Vagina (tissue), 2 donors: ENCODE measurements at regions not wholly inside any gene's neighbourhood (a gene's known extent, or its start where the extent isn't known, plus 50 kb on each side); places are given as distances from the start of the nearest gene placed in this dataset.
"Not testable (repeated sequence)": the region's sequence is repeated elsewhere in the genome, so short reads cannot be mapped to it uniquely, and the experiment has no call there.

Experiments used
- DNase-seq, 2 donors: peaks; one replicate each; pipeline ENCODE4 v3.0.0-alpha.2; 2017; ENCODE audit errors: extremely low spot score in 2 of 2
- H3K27ac ChIP-seq: fragments of 200-600 bp; sonication (generic); one replicate; pipeline ENCODE4 v1.5.1; 2019
- H3K27me3 ChIP-seq: fragments of 200-600 bp; sonication (generic); one replicate; pipeline ENCODE4 v1.5.1; 2019
- H3K36me3 ChIP-seq, 2 donors: fragments of 200-600 bp; sonication (generic); one replicate each; pipeline ENCODE4 v1.5.1; 2017 to 2019
- H3K4me1 ChIP-seq: fragments of 200-600 bp; sonication (generic); one replicate; pipeline ENCODE4 v1.5.1; 2019
- H3K4me3 ChIP-seq, 2 donors: fragments of 200-600 bp; sonication (generic); 1 replicate in 1 of 2; 2 replicates in 1 of 2; pipeline ENCODE4 v1.5.1; 2016 to 2019
- H3K9me3 ChIP-seq: fragments of 200-600 bp; sonication (generic); one replicate; pipeline ENCODE4 v1.5.1; 2019
- POLR2A ChIP-seq, 2 donors: fragments of 450-650 bp; IDR thresholded peaks; one replicate each; pipeline ENCODE4 v1.6.1; 2017; ENCODE audit warnings: antibody characterized with exemption in 2 of 2, mild to moderate bottlenecking in 2 of 2, moderate library complexity in 2 of 2
- POLR2AphosphoS5 ChIP-seq, 2 donors: sonication (generic); formaldehyde crosslinking; IDR thresholded peaks; one replicate each; pipeline ENCODE4 v1.9.0; 2017; ENCODE audit warnings: antibody characterized with exemption in 2 of 2, mild to moderate bottlenecking in 2 of 2, low read depth in 1 of 2; ENCODE audit not compliant: insufficient read depth in 1 of 2
- intact Hi-C: fragments of 100-400 bp; cut with DNase I; formaldehyde crosslinking; loops from one replicate; pipeline ENCODE4 v1.15.1; 2023
- TF ChIP-seq, protein P1 (sequence below), 3 experiments: fragments of 450-650 bp in 2 of 3; fragments of 200-600 bp in 1 of 3; sonication (generic) in 1 of 3; IDR thresholded peaks; one replicate each; pipeline ENCODE4 v1.5.1; 2017 to 2019; ENCODE audit warnings: antibody characterized with exemption in 3 of 3, mild to moderate bottlenecking in 2 of 3, moderate library complexity in 2 of 3

DNA sequence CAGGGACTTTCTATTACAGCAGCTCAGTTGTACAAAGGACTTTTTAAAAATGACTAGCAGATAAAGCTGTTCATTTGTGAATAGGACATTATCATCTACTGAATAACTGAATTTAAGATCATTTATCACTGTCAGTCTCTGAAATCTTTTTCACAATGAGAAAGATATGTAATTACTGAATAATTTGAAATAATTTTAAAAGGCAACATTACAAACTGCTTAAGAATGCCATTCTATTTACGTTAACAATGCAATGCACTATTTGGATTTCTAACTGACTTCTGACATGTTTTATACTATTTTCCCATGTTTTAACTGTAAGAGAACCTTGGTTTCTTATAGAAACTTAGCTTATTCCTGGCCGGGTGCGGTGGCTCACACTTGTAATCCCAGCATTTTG is 2033.0 kb upstream of the PCDH20 start:
- Histone ChIP-seq H3K36me3 (no peaks in the 10 kb centered on the region), H3K9me3 (no peaks in the 10 kb centered on the region), H3K4me1 (no peaks in the 10 kb centered on the region), H3K27me3 (no peaks in the 10 kb centered on the region), H3K27ac (no peak overlapping the region), H3K4me3 (no peak overlapping the region)
- intact Hi-C loops, result no loop called here
- DNase-seq, result no peak
- TF ChIP-seq POLR2AphosphoS5 (IDR thresholded peaks at IDR 0.05; ENCODE audit: insufficient read depth in 1 of 2, low read depth in 1 of 2), result no peak
- TF ChIP-seq POLR2A (IDR thresholded peaks at IDR 0.05), result no peak
- TF ChIP-seq, protein P1, sequence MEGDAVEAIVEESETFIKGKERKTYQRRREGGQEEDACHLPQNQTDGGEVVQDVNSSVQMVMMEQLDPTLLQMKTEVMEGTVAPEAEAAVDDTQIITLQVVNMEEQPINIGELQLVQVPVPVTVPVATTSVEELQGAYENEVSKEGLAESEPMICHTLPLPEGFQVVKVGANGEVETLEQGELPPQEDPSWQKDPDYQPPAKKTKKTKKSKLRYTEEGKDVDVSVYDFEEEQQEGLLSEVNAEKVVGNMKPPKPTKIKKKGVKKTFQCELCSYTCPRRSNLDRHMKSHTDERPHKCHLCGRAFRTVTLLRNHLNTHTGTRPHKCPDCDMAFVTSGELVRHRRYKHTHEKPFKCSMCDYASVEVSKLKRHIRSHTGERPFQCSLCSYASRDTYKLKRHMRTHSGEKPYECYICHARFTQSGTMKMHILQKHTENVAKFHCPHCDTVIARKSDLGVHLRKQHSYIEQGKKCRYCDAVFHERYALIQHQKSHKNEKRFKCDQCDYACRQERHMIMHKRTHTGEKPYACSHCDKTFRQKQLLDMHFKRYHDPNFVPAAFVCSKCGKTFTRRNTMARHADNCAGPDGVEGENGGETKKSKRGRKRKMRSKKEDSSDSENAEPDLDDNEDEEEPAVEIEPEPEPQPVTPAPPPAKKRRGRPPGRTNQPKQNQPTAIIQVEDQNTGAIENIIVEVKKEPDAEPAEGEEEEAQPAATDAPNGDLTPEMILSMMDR (IDR thresholded peaks at IDR 0.05), result no peak

- H3K36me3 ChIP-seq, result no peaks in the 10 kb centered on the region
- no peak overlapping the region for H3K4me3 ChIP-seq
- no peaks in the 10 kb centered on the region for H3K27me3 ChIP-seq
- no peaks in the 10 kb centered on the region for H3K4me1 ChIP-seq
- H3K27ac ChIP-seq, result no peak overlapping the region
- intact Hi-C loops, result no loop called here
- no peak for DNase-seq
- no peak for TF ChIP-seq POLR2A (IDR thresholded peaks at IDR 0.05)
- no peaks in the 10 kb centered on the region for H3K9me3 ChIP-seq
Observed at GRCh38 chr13:63446329-63446728, 2030.7 kb upstream of the PCDH20 start.

- intact Hi-C loops, H3K9me3 ChIP-seq, DNase-seq: not testable (repeated sequence)
Observed at GRCh38 chr13:63444225-63444624, 2028.6 kb upstream of the PCDH20 start.

DNA sequence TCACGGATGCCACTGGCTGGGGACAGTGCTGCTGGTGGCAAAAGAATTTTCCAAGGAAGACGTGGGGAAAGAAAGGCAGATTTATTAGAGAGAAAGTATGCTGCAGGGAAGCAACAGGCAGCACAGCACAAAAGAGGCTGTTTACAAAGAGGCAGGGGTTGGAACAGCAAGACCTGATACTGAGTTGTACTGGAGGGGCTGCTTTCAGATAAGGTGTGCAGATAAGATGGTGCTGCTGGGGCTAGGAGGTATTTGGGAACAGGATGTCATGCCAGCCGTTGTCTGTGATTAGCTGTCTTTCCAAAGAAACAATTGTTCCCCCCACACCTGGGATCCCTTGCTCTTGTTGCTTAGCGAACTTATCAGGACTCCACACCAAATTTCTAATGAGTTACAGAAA is 2023.3 kb upstream of the PCDH20 start:
- intact Hi-C loops, result no loop called here
- no peaks in the 10 kb centered on the region for H3K27me3 ChIP-seq
- no peaks in the 10 kb centered on the region for H3K9me3 ChIP-seq
- no peak overlapping the region for H3K4me3 ChIP-seq
- no peaks in the 10 kb centered on the region for H3K4me1 ChIP-seq
- no peaks in the 10 kb centered on the region for H3K36me3 ChIP-seq
- no peak overlapping the region for H3K27ac ChIP-seq
- no peak for DNase-seq
- TF ChIP-seq POLR2AphosphoS5 (IDR thresholded peaks at IDR 0.05; ENCODE audit: insufficient read depth in 1 of 2, low read depth in 1 of 2) (no peak), POLR2A (IDR thresholded peaks at IDR 0.05) (no peak)
- TF ChIP-seq, protein P1 (IDR thresholded peaks at IDR 0.05), result no peak

More at GRCh38 chr13:63444225-63444624, 2028.6 kb upstream of the PCDH20 start:
- H3K4me3 ChIP-seq, H3K36me3 ChIP-seq, H3K4me1 ChIP-seq, H3K27ac ChIP-seq, H3K27me3 ChIP-seq: not testable (repeated sequence)

GRCh38 chr13:63436325-63436668 is 2020.6 kb upstream of the PCDH20 start:
- no peak overlapping the region for H3K27ac ChIP-seq
- no peaks in the 10 kb centered on the region for H3K4me1 ChIP-seq
- TF ChIP-seq, protein P1 (IDR thresholded peaks at IDR 0.05), result no peak
- no peak for TF ChIP-seq POLR2A (IDR thresholded peaks at IDR 0.05)
- TF ChIP-seq POLR2AphosphoS5 (IDR thresholded peaks at IDR 0.05; ENCODE audit: insufficient read depth in 1 of 2, low read depth in 1 of 2), result no peak
- no peaks in the 10 kb centered on the region for H3K36me3 ChIP-seq
- no peaks in the 10 kb centered on the region for H3K27me3 ChIP-seq
- no peaks in the 10 kb centered on the region for H3K9me3 ChIP-seq
- no peak for DNase-seq
- no peak overlapping the region for H3K4me3 ChIP-seq
- intact Hi-C loops, result no loop called here

DNA sequence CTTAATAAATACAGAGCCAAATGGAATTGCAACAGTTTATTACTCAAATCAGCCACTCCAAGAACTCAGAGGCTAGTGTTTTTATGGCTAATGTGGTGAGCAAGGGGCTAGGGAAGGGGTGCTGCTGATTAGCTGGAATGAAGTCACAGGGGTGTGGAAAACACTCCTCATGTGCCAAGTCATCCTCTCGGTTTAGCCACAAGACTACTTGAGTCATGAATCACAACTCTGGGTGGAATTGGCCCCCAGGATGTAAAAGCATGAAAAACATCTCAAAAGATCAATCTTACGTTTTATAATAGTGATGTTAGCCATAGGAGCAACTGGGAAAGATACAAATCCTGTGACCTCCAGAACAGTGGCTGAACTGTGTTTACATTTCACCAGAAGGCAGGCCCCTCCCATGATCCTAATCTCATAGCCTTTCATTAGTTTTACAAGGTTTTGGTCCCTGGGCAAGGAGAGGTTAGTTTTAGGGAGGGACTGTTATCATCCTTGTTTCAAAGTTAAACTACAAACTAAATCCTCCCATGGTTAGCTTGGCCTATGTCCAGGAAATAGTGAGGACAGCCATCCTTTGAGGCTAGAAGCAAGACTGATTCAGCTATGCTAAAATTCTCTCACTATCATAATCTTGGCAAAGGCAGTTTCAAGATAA is 2020.1 kb upstream of the PCDH20 start:
- H3K4me1 ChIP-seq, result no peaks in the 10 kb centered on the region
- no peak overlapping the region for H3K4me3 ChIP-seq
- intact Hi-C loops, result no loop called here
- H3K27me3 ChIP-seq, result no peaks in the 10 kb centered on the region
- H3K27ac ChIP-seq, result no peak overlapping the region
- DNase-seq, result no peak
- no peaks in the 10 kb centered on the region for H3K36me3 ChIP-seq
- TF ChIP-seq POLR2A (IDR thresholded peaks at IDR 0.05), result no peak
- TF ChIP-seq, protein P1 (IDR thresholded peaks at IDR 0.05), result no peak
- no peak for TF ChIP-seq POLR2AphosphoS5 (IDR thresholded peaks at IDR 0.05; ENCODE audit: insufficient read depth in 1 of 2, low read depth in 1 of 2)
- no peaks in the 10 kb centered on the region for H3K9me3 ChIP-seq
